IMR-90 (cell line): ENCODE measurements at regions not wholly inside any gene's neighbourhood (a gene's known extent, or its start where the extent isn't known, plus 50 kb on each side); places are given as distances from the start of the nearest gene placed in this dataset.

ENCODE experiments used
- BHLHE40 ChIP-seq: fragments of 150-350 bp; IDR thresholded peaks from 2 replicates; pipeline ENCODE4 v1.6.1; 2016; ENCODE audit warnings: mild to moderate bottlenecking, low read depth, low read length
- CEBPB ChIP-seq: IDR thresholded peaks from 2 replicates; pipeline ENCODE4 v1.6.1; 2012; ENCODE audit warnings: low read depth, low read length, improper control_type of control experiment
- CHD1 ChIP-seq: IDR thresholded peaks from 2 replicates; pipeline ENCODE4 v1.6.1; 2012; ENCODE audit warnings: low read depth, low read length, improper control_type of control experiment
- MXI1 ChIP-seq: IDR thresholded peaks from 2 replicates; pipeline ENCODE4 v1.6.1; 2012; ENCODE audit warnings: low read depth, mild to moderate bottlenecking, low read length, moderate library complexity, borderline replicate concordance
- POLR2A ChIP-seq: IDR thresholded peaks from 2 replicates; pipeline ENCODE4 v1.6.1; 2012; ENCODE audit warnings: mild to moderate bottlenecking, low read depth, low read length
- RCOR1 ChIP-seq: IDR thresholded peaks from 2 replicates; pipeline ENCODE4 v1.6.1; 2012; ENCODE audit warnings: mild to moderate bottlenecking, low read length, improper control_type of control experiment; ENCODE audit not compliant: insufficient replicate concordance
- RFX5 ChIP-seq: IDR thresholded peaks from 2 replicates; pipeline ENCODE4 v1.8.0; 2012; ENCODE audit warnings: low read depth, mild to moderate bottlenecking, low read length, moderate library complexity
- TF ChIP-seq, protein P1 (sequence below): conservative IDR thresholded peaks from 2 replicates; pipeline ENCODE4 v1.5.1; 2012; ENCODE audit warnings: mild to moderate bottlenecking, low read depth, low read length, improper control_type of control experiment
- TF ChIP-seq, protein P2 (sequence below): fragments of 150-350 bp; IDR thresholded peaks from 2 replicates; pipeline ENCODE4 v1.6.1; 2016; ENCODE audit warnings: low read depth, mild to moderate bottlenecking, low read length, moderate library complexity, borderline replicate concordance

DNA sequence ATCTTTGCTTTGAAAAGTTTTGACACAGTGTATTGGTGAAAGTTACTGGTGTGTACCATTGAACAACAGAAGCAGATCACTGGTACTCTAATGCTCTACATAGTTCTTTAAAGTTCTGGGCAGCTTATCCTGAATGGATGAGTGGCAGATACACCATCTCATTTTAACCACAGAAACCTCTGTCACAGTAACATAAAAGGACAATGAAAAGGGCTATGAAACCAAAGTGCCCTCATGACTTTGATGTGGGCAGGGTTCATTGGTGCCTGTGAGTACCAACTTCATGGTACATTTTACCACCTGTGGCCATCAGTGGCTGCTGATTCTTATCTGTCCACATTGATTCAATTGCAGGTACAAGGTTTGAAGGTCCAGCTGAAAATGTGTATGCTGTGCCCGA, 285.7 kb upstream of the PREP start:
- TF ChIP-seq POLR2A (no peak), CHD1 (no peak), RCOR1 (no peak), CEBPB (no peak), RFX5 (no peak), MXI1 (no peak), BHLHE40 (no peak)
- TF ChIP-seq, protein P1, sequence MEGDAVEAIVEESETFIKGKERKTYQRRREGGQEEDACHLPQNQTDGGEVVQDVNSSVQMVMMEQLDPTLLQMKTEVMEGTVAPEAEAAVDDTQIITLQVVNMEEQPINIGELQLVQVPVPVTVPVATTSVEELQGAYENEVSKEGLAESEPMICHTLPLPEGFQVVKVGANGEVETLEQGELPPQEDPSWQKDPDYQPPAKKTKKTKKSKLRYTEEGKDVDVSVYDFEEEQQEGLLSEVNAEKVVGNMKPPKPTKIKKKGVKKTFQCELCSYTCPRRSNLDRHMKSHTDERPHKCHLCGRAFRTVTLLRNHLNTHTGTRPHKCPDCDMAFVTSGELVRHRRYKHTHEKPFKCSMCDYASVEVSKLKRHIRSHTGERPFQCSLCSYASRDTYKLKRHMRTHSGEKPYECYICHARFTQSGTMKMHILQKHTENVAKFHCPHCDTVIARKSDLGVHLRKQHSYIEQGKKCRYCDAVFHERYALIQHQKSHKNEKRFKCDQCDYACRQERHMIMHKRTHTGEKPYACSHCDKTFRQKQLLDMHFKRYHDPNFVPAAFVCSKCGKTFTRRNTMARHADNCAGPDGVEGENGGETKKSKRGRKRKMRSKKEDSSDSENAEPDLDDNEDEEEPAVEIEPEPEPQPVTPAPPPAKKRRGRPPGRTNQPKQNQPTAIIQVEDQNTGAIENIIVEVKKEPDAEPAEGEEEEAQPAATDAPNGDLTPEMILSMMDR, result no peak
- TF ChIP-seq, protein P2, sequence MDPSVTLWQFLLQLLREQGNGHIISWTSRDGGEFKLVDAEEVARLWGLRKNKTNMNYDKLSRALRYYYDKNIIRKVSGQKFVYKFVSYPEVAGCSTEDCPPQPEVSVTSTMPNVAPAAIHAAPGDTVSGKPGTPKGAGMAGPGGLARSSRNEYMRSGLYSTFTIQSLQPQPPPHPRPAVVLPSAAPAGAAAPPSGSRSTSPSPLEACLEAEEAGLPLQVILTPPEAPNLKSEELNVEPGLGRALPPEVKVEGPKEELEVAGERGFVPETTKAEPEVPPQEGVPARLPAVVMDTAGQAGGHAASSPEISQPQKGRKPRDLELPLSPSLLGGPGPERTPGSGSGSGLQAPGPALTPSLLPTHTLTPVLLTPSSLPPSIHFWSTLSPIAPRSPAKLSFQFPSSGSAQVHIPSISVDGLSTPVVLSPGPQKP, result no peak
